Fibroblast of lung (primary cell): ENCODE measurements at regions not wholly inside any gene's neighbourhood (a gene's known extent, or its start where the extent isn't known, plus 50 kb on each side); places are given as distances from the start of the nearest gene placed in this dataset.

Experiments used
- EZH2 ChIP-seq: IDR thresholded peaks from 2 replicates; pipeline ENCODE4 v1.5.1; 2012; ENCODE audit warnings: low read length, control low read depth, mild to moderate bottlenecking; ENCODE audit errors: missing control alignments
- TF ChIP-seq, protein P1 (sequence below), 2 donors: IDR thresholded peaks in 1 of 2; conservative IDR thresholded peaks in 1 of 2; 1 replicate in 1 of 2; 2 replicates in 1 of 2; pipeline ENCODE4 v1.5.1; 2011 to 2012; ENCODE audit warnings: low read length in 2 of 2, control low read depth in 1 of 2, inconsistent platforms in 1 of 2, low read depth in 1 of 2, mild to moderate bottlenecking in 1 of 2

DNA sequence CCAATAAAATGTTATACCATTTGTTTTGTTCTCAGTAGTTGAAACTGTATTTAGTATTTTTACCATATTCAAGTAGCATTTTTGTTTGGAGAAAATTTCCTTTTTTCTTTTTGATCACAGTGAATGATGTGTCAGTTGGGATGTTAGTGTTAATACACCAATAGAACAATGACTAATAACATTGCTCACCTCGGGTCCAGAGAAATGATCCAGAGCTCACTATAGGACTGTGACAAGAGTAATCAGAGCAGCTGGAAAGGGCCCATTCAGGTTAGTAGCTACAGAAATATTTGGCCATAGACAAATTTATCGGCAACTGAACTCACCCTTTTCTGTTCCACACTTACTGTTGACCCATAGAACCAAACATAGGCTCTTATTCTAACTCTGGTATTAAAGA is 989.2 kb downstream of the TLE4 start:
- TF ChIP-seq, protein P1, sequence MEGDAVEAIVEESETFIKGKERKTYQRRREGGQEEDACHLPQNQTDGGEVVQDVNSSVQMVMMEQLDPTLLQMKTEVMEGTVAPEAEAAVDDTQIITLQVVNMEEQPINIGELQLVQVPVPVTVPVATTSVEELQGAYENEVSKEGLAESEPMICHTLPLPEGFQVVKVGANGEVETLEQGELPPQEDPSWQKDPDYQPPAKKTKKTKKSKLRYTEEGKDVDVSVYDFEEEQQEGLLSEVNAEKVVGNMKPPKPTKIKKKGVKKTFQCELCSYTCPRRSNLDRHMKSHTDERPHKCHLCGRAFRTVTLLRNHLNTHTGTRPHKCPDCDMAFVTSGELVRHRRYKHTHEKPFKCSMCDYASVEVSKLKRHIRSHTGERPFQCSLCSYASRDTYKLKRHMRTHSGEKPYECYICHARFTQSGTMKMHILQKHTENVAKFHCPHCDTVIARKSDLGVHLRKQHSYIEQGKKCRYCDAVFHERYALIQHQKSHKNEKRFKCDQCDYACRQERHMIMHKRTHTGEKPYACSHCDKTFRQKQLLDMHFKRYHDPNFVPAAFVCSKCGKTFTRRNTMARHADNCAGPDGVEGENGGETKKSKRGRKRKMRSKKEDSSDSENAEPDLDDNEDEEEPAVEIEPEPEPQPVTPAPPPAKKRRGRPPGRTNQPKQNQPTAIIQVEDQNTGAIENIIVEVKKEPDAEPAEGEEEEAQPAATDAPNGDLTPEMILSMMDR (conservative IDR thresholded peaks at IDR 0.05 in 1 of 2, IDR thresholded peaks at IDR 0.05 in 1 of 2; ENCODE audit: low read depth in 1 of 2, low read length in 2 of 2), result no peak
- no peak for TF ChIP-seq EZH2
